Ishikawa (cell line): ENCODE measurements at regions not wholly inside any gene's neighbourhood (a gene's known extent, or its start where the extent isn't known, plus 50 kb on each side); places are given as distances from the start of the nearest gene placed in this dataset.

Experiments
- CEBPB ChIP-seq: IDR thresholded peaks from 2 replicates; pipeline ENCODE4 v1.6.1; 2012
- CREB1 ChIP-seq: IDR thresholded peaks from 2 replicates; pipeline ENCODE4 v1.6.1; 2012; ENCODE audit warnings: low read depth
- EGR1 ChIP-seq: IDR thresholded peaks from 2 replicates; pipeline ENCODE4 v1.6.1; 2012
- EP300 ChIP-seq: IDR thresholded peaks from 2 replicates; pipeline ENCODE4 v1.6.1; 2012; ENCODE audit warnings: borderline replicate concordance
- FOXM1 ChIP-seq: IDR thresholded peaks from 2 replicates; pipeline ENCODE4 v1.6.1; 2012; ENCODE audit warnings: low read depth, borderline replicate concordance
- MAX ChIP-seq: IDR thresholded peaks from 2 replicates; pipeline ENCODE4 v1.6.1; 2012
- NFIC ChIP-seq: IDR thresholded peaks from 2 replicates; pipeline ENCODE4 v1.6.1; 2012
- RAD21 ChIP-seq: IDR thresholded peaks from 2 replicates; pipeline ENCODE4 v1.6.1; 2012; ENCODE audit warnings: low read depth
- REST ChIP-seq: IDR thresholded peaks from 2 replicates; pipeline ENCODE4 v1.6.1; 2012; ENCODE audit warnings: low read depth, mild to moderate bottlenecking
- TAF1 ChIP-seq: IDR thresholded peaks from 2 replicates; pipeline ENCODE4 v1.6.1; 2012; ENCODE audit warnings: low read depth, mild to moderate bottlenecking
- TCF12 ChIP-seq: IDR thresholded peaks from 2 replicates; pipeline ENCODE4 v1.6.1; 2012; ENCODE audit warnings: low read depth
- TEAD4 ChIP-seq: IDR thresholded peaks from 2 replicates; pipeline ENCODE4 v1.6.1; 2012
- YY1 ChIP-seq: IDR thresholded peaks from 2 replicates; pipeline ENCODE4 v1.6.1; 2012; ENCODE audit warnings: low read depth
- ZBTB7A ChIP-seq: IDR thresholded peaks from 2 replicates; pipeline ENCODE4 v1.6.1; 2012; ENCODE audit warnings: low read depth
- TF ChIP-seq, protein P1 (sequence below): IDR thresholded peaks from 2 replicates; pipeline ENCODE4 v1.6.1; 2012

GRCh38 chr4:24192018-24192641 lies 302.3 kb upstream of the PPARGC1A start:
- no peak for TF ChIP-seq EGR1
- TF ChIP-seq MAX, result no peak
- TF ChIP-seq ZBTB7A, result no peak
- no peak for TF ChIP-seq YY1
- no peak for TF ChIP-seq REST
- TF ChIP-seq NFIC, result no peak
- TF ChIP-seq, protein P1, sequence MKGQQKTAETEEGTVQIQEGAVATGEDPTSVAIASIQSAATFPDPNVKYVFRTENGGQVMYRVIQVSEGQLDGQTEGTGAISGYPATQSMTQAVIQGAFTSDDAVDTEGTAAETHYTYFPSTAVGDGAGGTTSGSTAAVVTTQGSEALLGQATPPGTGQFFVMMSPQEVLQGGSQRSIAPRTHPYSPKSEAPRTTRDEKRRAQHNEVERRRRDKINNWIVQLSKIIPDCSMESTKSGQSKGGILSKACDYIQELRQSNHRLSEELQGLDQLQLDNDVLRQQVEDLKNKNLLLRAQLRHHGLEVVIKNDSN, result no peak
- no peak for TF ChIP-seq CREB1
- TF ChIP-seq FOXM1, result no peak
- TF ChIP-seq TEAD4, result no peak

- no peak for TF ChIP-seq EGR1
- no peak for TF ChIP-seq FOXM1
- no peak for TF ChIP-seq TAF1
- TF ChIP-seq YY1, result no peak
- TF ChIP-seq, protein P1, result no peak
- no peak for TF ChIP-seq TCF12
- TF ChIP-seq TEAD4, result no peak
- TF ChIP-seq MAX, result no peak
- no peak for TF ChIP-seq NFIC
- no peak for TF ChIP-seq ZBTB7A
- TF ChIP-seq RAD21, result no peak
- no peak for TF ChIP-seq REST
- no peak for TF ChIP-seq CREB1
- TF ChIP-seq CEBPB, result no peak
- TF ChIP-seq EP300, result no peak
These were observed 301.2 kb upstream of the PPARGC1A start for GRCh38 chr4:24190761-24191695.

DNA sequence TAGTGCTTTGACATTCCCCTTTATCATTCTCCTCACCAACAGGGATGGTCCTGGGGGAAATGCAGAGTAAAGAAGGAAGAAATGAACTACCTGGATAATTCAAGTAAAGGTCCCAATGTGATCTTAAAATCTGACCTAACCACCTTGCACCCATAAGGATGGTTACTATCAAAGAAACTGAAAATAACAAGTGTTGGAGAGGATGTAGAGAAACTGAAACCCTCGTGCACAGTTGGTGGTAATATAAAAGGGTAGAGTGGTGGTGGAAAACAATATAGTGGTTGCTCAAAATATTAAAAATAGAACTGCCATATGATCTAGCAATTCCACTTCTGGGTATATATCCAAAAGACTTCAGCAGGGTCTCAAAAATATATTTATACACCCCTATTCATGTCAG lies 298.6 kb upstream of the PPARGC1A start:
- TF ChIP-seq NFIC (no peak), EP300 (no peak), MAX (no peak), RAD21 (no peak), FOXM1 (no peak), TAF1 (no peak)

- TF ChIP-seq TCF12 (no peak), TAF1 (no peak), CEBPB (no peak), MAX (no peak), EGR1 (no peak), RAD21 (no peak), FOXM1 (no peak), REST (no peak), NFIC (no peak), YY1 (no peak), TEAD4 (no peak), EP300 (no peak), ZBTB7A (no peak), CREB1 (no peak)
- TF ChIP-seq, protein P1, result no peak
These were observed 296.6 kb upstream of the PPARGC1A start for GRCh38 chr4:24186466-24186865.
